Caki2 (cell line): ENCODE measurements at regions not wholly inside any gene's neighbourhood (a gene's known extent, or its start where the extent isn't known, plus 50 kb on each side); places are given as distances from the start of the nearest gene placed in this dataset.
A peak's percentile ranks its signal among the peaks of the same experiment; 100 is the strongest.
"Not testable (repeated sequence)": the region's sequence is repeated elsewhere in the genome, so short reads cannot be mapped to it uniquely, and the experiment has no call there.

Source experiments
- DNase-seq: peaks from one replicate; pipeline ENCODE4 v3.0.0-alpha.2; 2015; ENCODE audit warnings: low read depth
- in situ Hi-C: cut with HindIII; loops from 2 replicates; pipeline ENCODE4 v1.10.0; 2016; ENCODE audit warnings: low sequenced_read_pairs, low pct_unique_long_range_greater_than_20kb, mixed read lengths

- DNase-seq = no peak
- in situ Hi-C loops = no loop called here
These were observed 100.4 kb upstream of the LARP1 start for GRCh38 chr5:154654486-154655371.

DNA sequence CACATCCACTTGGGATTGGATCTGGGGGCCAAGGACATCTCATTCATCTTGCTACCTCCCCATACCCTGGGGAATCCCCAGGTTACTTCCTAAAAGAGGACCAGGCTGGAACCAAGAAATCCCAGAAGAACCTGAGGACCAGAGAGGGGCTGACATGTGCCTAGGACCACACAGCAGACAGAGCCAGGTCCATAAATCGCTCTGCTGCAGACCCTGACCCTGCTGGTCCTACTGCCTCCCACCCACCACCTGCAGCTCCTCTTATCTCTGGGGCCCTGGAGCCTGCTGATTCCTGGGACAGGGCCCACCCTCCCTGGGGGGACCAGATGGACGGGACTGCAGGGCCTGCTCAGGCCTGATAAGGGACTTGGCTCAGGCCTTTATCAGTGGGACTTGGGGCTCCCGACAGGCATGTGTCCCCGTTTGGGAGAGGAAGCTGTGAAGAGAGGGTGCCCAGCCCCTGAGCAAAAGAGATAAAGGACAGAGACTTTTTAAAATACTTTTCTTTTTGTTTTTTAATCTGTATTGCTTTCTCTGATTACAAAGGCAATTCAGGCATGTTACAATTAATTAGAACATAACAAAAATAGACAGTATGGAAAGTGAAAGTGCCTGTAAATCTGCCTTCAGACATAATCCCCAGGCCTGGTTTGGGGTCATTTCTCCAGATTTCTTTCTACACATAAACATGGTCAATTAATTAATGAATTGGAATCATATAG lies 101.3 kb upstream of the LARP1 start:
- in situ Hi-C loops = no loop called here
- DNase-seq = no peak

DNA sequence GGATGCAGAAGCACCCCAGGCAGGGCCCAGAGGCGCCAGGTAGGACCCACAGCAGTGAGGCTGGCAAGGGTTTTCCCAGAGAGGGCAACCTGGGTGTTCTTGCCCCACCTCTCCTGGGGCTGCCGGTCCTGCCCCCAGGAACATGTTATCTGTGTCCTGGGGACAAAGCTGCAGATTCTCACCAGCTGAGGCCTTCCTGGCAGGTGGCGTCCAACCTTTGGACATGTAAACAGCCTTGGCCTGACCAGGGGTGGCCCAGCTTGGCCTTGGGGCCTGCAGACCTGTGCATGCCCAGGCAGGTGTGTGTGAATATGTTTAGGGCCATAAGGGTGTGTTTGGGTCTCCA lies 101.8 kb upstream of the LARP1 start:
- in situ Hi-C loops = no loop called here
- DNase-seq = no peak

DNA sequence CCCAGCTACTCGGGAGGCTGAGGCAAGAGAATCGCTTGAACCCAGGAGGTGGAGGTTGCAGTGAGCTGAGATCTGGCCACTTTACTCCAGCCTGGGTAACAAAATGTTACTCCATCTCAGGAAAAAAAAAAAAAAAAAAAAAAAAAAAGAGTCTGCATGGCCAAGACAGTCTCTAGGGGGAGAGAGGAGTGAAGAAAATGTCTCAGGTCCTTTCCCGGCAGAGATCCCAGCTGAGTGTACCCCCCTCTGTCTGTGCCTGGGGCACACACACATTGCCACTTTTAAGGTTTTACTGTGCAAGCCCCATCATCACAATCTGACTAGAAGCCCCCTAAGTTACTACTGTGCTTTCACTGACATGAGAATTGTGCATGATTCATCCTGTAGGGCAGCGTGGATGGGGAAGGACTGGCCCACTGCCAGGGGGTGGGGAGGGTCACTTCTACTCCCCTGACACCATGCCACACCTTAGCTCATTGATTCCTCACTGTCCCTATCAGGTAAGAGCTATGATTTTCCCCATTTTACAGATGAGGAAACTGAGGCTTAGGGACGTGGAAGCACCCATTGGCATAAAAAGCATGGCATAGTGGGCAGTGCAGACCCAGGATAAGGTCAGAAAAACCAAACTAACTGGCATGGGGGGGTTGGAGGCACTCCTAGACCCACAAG lies 102.3 kb upstream of the LARP1 start:
- DNase-seq = no peak
- in situ Hi-C loops = no loop called here

DNA sequence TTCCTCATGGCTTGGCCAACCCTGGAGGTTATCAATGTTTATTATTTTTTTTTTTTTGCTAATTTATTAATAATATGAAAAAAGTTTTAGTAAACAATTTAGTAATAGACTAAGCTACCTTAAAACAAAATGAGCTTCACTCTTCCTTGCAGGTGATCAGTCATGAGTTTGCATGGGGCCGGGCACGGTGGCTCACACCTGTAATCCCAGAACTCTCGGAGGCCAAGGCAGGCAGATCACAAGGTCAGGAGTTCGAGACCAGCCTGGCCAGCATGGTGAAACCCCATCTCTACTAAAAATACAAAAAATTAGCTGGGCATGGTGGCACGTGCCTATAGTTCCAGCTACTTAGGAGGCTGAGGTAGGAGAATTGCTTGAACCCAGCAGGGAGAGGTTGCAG lies 103.4 kb upstream of the LARP1 start:
- DNase-seq, in situ Hi-C loops: not testable (repeated sequence)

DNA sequence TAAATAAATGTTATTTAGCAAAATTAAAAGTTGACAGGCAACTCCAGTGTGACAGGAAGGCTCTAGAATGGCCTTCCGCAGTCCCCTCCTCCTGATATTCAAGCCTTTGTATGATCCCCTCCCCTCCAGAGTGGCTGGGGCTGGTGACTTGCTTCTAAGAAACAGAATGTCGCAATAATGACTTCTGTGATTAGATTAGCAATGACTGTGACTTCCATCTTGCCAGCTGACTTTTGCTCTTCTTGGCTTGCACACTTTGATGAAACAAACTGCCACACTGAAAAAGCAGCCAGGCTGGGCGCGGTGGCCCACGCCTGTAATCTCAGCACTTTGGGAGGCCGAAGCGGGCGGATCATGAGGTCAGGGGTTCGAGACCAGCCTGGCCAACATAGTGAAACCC lies 106.5 kb upstream of the LARP1 start:
- in situ Hi-C loops = no loop called here

GRCh38 chr5:154648229-154648628 lies 106.9 kb upstream of the LARP1 start:
- DNase-seq = no peak

More for the DNA sequence above, 106.5 kb upstream of the LARP1 start:
- no peak for DNase-seq

GRCh38 chr5:154647761-154648145 lies 107.4 kb upstream of the LARP1 start:
- in situ Hi-C loops = no loop called here

More at GRCh38 chr5:154648229-154648628, 106.9 kb upstream of the LARP1 start:
- in situ Hi-C loops = no loop called here

GRCh38 chr5:154647114-154647760 lies 107.9 kb upstream of the LARP1 start:
- DNase-seq = no peak
- in situ Hi-C loops = no loop called here

More at GRCh38 chr5:154647761-154648145, 107.4 kb upstream of the LARP1 start:
- DNase-seq = no peak

- in situ Hi-C loops = no loop called here
These were observed 108.4 kb upstream of the LARP1 start for GRCh38 chr5:154646745-154647113.

GRCh38 chr5:154644745-154645411 lies 110.3 kb upstream of the LARP1 start:
- in situ Hi-C loops = no loop called here
- DNase-seq = no peak

More at GRCh38 chr5:154646745-154647113, 108.4 kb upstream of the LARP1 start:
- DNase-seq = no peak

DNA sequence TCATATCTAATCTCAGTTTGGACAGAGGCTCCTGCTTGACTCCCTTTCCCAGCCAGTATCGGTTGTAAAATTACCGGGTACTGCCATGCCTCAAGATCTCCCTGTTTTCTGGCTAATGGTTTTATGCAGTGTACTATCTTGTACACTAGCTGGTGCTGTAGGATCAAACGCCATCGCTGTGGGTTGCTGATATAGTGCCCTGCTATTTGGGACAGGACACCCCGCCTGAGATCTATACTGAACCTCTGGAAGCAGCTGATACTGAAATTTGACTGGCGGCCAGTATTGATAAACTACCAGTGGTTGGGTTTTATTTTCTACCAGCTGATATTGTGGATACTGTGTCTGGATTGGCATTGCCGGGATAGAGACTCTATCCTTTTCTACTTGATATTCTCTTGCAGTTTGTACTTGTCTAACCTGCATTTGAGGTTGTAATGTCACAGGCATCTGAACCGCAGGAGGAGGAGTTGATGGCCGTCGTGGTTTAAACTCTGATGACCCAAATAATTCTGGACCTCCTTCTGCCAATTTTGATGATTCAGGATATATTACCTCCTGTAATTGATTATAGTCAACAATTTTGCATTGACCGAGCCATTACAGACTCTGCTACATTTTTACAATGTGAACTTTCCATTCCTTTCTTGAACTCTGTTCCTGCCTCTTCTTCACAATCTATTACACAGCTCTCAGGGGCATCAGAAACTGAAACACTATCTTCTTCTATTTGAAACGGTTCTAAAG lies 112.5 kb upstream of the LARP1 start:
- in situ Hi-C loops = no loop called here
- DNase-seq = no peak

DNA sequence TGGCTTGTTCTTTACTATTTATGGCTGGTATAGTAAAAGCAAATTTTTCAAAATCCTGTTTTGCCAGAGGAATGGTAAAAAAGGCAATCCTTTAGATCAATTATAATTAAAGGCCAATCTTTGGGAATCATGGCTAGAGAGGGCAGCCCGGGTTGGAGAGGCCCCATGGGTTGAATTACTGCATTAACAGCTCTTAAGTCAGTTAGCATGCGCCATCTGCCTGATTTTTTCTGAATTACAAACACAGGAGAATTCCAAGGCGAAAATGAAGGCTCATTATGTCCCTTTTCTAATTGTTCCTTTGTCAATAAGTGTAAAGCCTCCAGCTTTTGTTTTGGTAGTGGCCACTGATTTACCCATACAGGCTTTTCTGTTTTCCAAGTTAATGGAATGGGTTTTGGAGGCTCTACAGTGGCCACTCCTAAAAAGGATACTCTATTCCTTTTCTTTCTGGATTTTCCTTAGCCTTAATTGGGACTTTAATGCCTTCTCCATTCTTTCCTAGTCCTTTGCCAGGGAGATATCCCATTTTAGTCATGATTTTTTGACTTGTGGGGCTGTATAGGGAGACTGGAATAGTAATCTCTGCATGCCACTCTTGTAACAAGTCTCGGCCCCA lies 114.9 kb upstream of the LARP1 start:
- in situ Hi-C loops = not testable (repeated sequence)
- DNase-seq = peak; percentile 19

GRCh38 chr5:154636786-154637185 lies 118.4 kb upstream of the LARP1 start:
- DNase-seq, in situ Hi-C loops: not testable (repeated sequence)

DNA sequence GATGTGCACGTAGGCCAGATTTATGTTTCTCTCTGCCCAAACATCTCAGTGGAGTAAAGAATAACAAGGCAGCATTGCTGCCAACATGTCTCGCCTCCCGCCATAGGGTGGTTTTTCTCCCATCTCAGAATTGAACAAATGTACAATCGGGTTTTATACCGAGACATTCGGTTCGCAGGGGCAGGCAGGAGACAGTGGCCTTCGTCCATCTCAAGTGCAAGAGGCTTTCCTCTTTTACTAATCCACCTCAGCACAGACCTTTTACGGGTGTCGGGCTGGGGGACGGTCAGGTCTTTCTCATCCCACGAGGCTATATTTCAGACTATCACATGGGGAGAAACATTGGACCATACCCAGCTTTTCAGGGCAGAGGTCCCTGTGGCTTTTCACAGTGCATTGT lies 118.9 kb upstream of the LARP1 start:
- DNase-seq, in situ Hi-C loops: not testable (repeated sequence)

- DNase-seq, in situ Hi-C loops: not testable (repeated sequence)
These were observed 121.4 kb upstream of the LARP1 start for GRCh38 chr5:154633744-154634143.

DNA sequence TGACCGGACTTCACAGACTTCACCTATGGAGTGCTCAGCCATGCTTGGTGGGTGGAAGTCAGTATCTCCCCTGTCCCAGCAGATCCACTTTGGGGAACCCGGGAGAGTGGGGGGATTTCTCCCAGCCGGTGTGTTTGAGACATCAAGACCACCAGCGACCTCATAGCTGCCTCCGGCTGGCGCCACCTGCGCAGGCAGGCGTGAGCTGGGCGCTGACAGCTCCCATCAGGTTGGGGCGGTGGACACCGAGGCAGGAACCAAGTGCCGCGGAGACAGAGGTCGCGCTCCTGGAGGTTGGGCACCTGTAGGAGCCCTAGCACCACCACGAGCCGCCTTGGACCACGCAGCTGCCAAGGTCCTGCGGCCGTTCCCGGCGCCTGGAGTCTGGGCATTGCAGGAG lies 124.0 kb upstream of the LARP1 start:
- no peak for DNase-seq
- in situ Hi-C loops = no loop called here
